Smooth muscle cell (in vitro differentiated cells): ENCODE measurements at regions not wholly inside any gene's neighbourhood (a gene's known extent, or its start where the extent isn't known, plus 50 kb on each side); places are given as distances from the start of the nearest gene placed in this dataset.

Experiments
- DNase-seq: peaks from one replicate; lab custom pipeline; 2025; ENCODE audit not compliant: unreplicated experiment; lab: John Stamatoyannopoulos, UW
- H2AFZ ChIP-seq: fragments of 200-600 bp; sonication (generic); 2 replicates; pipeline ENCODE4 v1.6.0; 2016; ENCODE audit warnings: antibody characterized with exemption, low read depth, mild to moderate bottlenecking
- H3F3A ChIP-seq: fragments of 200-600 bp; sonication (generic); 2 replicates; pipeline ENCODE4 v1.6.0; 2017; ENCODE audit warnings: antibody characterized with exemption, low read depth
- H3K27ac ChIP-seq: fragments of 200-600 bp; sonication (generic); 2 replicates; pipeline ENCODE4 v1.5.1; 2016; ENCODE audit warnings: low read depth, mild to moderate bottlenecking
- H3K27me3 ChIP-seq: fragments of 200-600 bp; sonication (generic); 2 replicates; pipeline ENCODE4 v1.6.1; 2016; ENCODE audit warnings: low read depth, mild to moderate bottlenecking
- H3K36me3 ChIP-seq: fragments of 200-600 bp; sonication (generic); 2 replicates; pipeline ENCODE4 v1.5.1; 2016; ENCODE audit warnings: low read depth
- H3K4me1 ChIP-seq: fragments of 200-600 bp; sonication (generic); 2 replicates; pipeline ENCODE4 v1.5.1; 2016; ENCODE audit warnings: low read depth
- H3K4me2 ChIP-seq: fragments of 200-600 bp; sonication (generic); 2 replicates; pipeline ENCODE4 v1.6.0; 2016; ENCODE audit warnings: mild to moderate bottlenecking
- H3K4me3 ChIP-seq: fragments of 200-600 bp; sonication (generic); 2 replicates; pipeline ENCODE4 v1.5.1; 2016; ENCODE audit warnings: mild to moderate bottlenecking
- H3K79me2 ChIP-seq: fragments of 200-600 bp; sonication (generic); 2 replicates; pipeline ENCODE4 v1.6.0; 2016; ENCODE audit warnings: low read depth, mild to moderate bottlenecking
- H3K9ac ChIP-seq: fragments of 200-600 bp; sonication (generic); 2 replicates; pipeline ENCODE4 v1.6.0; 2016; ENCODE audit warnings: low read depth
- H3K9me3 ChIP-seq: fragments of 200-600 bp; sonication (generic); replicated peaks from 2 replicates; pipeline ENCODE4 v1.5.1; 2016; ENCODE audit warnings: low read depth
- H4K20me1 ChIP-seq: fragments of 200-600 bp; sonication (generic); 2 replicates; pipeline ENCODE4 v1.6.0; 2016; ENCODE audit warnings: low read depth
- WGBS: methylation state at CpG from one replicate; pipeline ENCODE4 v1.1.7; 2016; ENCODE audit warnings: low lambda C conversion rate; 5-methylcytosine and 5-hydroxymethylcytosine counted together
- TF ChIP-seq, protein P1 (sequence below): fragments of 200-600 bp; sonication (generic); IDR thresholded peaks from 2 replicates; pipeline ENCODE4 v1.5.1; 2017; ENCODE audit warnings: borderline replicate concordance, mild to moderate bottlenecking, antibody characterized with exemption; ENCODE audit not compliant: insufficient read depth, poor library complexity, severe bottlenecking

DNA sequence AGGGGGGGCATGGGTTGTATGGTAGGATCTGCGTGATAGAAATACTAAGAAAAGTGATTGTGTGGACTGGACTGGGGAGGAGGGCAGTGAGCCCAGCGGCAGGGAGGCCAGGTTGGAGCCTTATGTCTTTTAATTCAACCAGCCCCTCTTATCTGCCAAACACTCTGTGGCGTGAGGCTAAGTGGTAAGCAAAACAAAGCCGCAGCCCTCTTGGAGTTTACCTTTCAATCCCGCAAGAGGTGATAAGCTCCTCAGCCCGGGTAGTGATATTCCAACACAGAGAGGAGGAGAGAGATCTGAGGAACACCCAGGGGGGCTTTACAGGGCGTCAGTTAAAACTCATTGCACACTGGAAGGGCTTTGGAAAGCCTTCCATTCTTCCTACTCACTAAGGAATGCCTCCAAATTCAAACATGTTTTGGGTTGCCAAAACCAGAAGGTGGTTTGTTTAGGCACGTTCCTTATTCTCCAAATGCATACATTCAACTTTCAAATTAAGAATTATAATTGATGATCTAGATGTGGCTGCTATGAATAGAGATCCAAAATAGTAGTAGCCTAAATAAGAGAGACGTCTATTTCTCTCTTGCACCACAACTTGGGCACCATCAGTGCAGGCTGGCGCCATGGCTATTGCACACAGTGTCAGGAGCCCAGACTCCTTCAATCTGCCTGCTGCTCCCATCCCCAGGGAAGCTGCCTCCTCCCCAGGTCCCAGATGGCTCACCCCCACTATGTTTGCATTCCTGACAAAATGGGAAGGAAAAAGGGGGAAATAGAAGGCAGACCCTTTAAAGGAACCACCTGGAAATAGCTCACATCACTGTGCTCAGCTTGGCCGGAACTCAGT lies 75.1 kb upstream of the FSTL4 start:
- H3K4me2 ChIP-seq, result no peak overlapping the region

DNA sequence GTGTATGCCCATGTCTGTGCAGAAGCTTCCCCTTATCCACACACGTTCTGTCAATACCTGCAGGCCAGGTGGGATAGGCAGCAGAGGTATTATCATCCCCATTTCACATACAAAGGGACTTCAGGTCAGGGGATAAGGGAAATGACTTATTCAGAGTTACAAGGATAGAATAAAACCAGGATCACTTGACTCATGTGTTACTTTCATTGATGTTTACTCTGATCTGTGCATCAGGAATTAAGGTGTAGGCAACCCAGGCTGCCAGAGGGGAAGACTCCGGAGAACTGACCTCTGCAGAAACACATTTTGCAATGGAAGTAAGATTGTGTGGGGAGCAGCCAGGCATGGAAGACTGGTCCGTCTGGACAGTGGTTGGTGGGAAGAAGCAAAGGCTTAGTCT lies 74.2 kb upstream of the FSTL4 start:
- Histone ChIP-seq H3K27ac (no peak overlapping the region), H3K79me2 (no peaks in the 10 kb centered on the region), H3K4me3 (no peak overlapping the region), H3F3A (no peaks in the 10 kb centered on the region), H3K4me2 (no peak overlapping the region), H2AFZ (no peak overlapping the region), H3K4me1 (no peaks in the 10 kb centered on the region), H3K36me3 (no peaks in the 10 kb centered on the region), H3K9ac (no peak overlapping the region), H3K9me3 (no peaks in the 10 kb centered on the region), H3K27me3 (peaks cover 15% of the 10 kb centered on the region), H4K20me1 (no peaks in the 10 kb centered on the region)
- 86% methylated on average over 3 of the region's 3 CpGs for WGBS
- TF ChIP-seq, protein P1, sequence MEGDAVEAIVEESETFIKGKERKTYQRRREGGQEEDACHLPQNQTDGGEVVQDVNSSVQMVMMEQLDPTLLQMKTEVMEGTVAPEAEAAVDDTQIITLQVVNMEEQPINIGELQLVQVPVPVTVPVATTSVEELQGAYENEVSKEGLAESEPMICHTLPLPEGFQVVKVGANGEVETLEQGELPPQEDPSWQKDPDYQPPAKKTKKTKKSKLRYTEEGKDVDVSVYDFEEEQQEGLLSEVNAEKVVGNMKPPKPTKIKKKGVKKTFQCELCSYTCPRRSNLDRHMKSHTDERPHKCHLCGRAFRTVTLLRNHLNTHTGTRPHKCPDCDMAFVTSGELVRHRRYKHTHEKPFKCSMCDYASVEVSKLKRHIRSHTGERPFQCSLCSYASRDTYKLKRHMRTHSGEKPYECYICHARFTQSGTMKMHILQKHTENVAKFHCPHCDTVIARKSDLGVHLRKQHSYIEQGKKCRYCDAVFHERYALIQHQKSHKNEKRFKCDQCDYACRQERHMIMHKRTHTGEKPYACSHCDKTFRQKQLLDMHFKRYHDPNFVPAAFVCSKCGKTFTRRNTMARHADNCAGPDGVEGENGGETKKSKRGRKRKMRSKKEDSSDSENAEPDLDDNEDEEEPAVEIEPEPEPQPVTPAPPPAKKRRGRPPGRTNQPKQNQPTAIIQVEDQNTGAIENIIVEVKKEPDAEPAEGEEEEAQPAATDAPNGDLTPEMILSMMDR, result no peak
- DNase-seq, result no peak

More for the DNA sequence above, 75.1 kb upstream of the FSTL4 start:
- Histone ChIP-seq H3K27me3 (peaks cover 24% of the 10 kb centered on the region), H3K4me1 (no peaks in the 10 kb centered on the region), H3K79me2 (no peaks in the 10 kb centered on the region), H2AFZ (no peak overlapping the region), H3K9me3 (no peaks in the 10 kb centered on the region), H3K27ac (no peak overlapping the region), H3K9ac (no peak overlapping the region), H3K4me3 (no peak overlapping the region), H3F3A (no peaks in the 10 kb centered on the region), H3K36me3 (no peaks in the 10 kb centered on the region), H4K20me1 (no peaks in the 10 kb centered on the region)
- TF ChIP-seq, protein P1, result no peak
- 85% methylated on average over 11 of the region's 11 CpGs for WGBS
- DNase-seq, result no peak

DNA sequence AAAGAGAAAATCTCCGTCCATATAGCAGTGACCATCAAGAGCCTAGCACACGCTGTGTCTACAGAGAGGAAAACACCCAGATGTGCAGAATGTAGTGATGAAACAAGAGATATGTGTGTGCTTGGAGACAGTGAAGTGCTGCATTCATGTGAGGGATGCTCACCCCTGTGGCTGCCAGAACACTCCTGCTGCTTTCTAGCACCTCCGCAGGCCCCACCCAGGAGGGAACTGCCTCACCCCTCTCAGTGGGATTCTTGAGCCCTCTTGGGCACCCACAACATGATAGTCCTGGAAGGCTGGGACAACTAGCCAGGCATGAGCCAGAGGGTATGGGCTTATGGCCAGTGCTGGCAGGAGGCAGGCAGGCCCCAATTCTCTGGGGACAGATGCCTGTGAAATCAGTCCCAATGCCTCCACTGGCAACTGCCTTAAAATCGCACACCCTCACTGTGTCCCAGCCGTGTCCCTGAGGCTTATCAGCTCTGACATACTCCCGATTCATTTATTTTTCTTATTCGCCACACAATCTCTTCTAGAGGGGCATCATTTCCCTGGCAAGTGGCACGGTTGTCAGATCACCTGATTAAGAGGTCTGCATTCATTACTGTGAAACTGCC lies 73.2 kb upstream of the FSTL4 start:
- H3K4me2 ChIP-seq, result no peak overlapping the region
- H3K4me1 ChIP-seq, result no peaks in the 10 kb centered on the region
- 87% methylated on average over 8 of the region's 8 CpGs for WGBS
- no peak overlapping the region for H3K27ac ChIP-seq
- H3K9me3 ChIP-seq, result no peaks in the 10 kb centered on the region
- H4K20me1 ChIP-seq, result no peaks in the 10 kb centered on the region
- H3F3A ChIP-seq, result no peaks in the 10 kb centered on the region
- H3K36me3 ChIP-seq, result no peaks in the 10 kb centered on the region
- H3K79me2 ChIP-seq, result no peaks in the 10 kb centered on the region
- TF ChIP-seq, protein P1, result no peak
- H3K27me3 ChIP-seq, result peaks cover 5% of the 10 kb centered on the region
- H3K9ac ChIP-seq, result no peak overlapping the region
- DNase-seq, result no peak
- H3K4me3 ChIP-seq, result no peak overlapping the region
- H2AFZ ChIP-seq, result no peak overlapping the region
